GM19043 (cell line): ENCODE measurements at regions not wholly inside any gene's neighbourhood (a gene's known extent, or its start where the extent isn't known, plus 50 kb on each side); places are given as distances from the start of the nearest gene placed in this dataset.

Experiments
- ATAC-seq: cut with Tn5 transposase; IDR thresholded peaks from one replicate; pipeline ENCODE4 v1.9.1; 2021; ENCODE audit warnings: low read depth; ENCODE audit not compliant: unreplicated experiment

- ATAC-seq, result no peak
Measured at GRCh38 chr9:103889989-103890388, 204.1 kb upstream of the SMC2 start.

- ATAC-seq, result no peak
Measured at GRCh38 chr9:103894184-103894583, 199.9 kb upstream of the SMC2 start.

DNA sequence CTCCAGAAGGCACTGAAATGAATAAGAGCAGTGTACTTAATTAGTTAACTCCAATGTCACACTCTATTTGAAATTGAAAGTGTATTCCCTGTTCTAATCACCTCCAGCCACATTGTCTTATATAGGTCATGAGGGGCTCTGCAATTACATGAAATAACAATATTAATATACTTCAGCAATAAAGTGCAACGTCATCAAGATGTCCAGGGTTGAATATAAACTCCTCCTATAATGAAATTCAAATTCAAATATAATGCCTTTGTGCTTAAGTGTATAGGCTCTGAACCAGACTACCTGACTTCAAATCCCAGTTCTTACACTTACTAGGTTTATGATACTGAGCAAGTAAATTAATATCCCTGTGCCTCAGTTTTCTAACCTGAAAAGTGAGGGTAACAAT, 195.6 kb upstream of the SMC2 start:
- ATAC-seq, result no peak

DNA sequence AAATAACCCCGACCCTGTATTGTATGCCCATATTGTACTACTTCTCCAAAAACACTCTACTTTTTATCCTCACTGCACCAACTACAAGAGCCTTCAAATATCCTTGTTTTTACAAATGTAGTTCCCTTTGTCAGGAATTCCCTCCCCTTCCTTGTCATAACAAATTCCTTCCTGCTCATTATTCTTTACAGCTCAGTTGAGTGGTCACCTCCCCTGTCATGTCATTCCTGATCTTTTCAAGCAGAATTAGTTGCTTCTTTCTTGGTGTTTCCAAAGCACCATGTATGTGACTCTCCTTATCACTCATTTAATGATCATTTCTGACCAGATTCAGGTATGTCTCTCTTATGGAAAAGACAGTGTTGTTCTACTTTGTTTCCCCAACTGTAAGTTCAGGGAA, 194.2 kb upstream of the SMC2 start:
- ATAC-seq, result no peak

DNA sequence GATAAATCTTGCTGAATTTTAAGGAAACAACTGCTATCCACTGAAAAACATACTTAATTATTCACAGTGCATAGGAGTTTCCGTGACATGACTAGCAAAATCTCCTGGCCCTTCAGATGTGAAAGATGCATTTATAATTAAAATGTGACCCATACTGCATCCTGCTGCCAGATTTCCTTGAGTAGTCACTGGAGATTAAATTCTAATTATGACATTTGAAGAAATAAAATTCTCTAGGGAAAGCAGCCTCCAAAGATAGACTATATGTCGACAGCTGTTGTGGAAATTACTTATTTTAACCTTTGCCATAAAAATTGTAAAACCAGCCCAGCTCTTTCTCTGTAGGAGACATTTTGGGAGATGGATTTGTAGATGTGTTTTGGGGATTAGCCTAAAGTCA, 193.6 kb upstream of the SMC2 start:
- no peak for ATAC-seq

DNA sequence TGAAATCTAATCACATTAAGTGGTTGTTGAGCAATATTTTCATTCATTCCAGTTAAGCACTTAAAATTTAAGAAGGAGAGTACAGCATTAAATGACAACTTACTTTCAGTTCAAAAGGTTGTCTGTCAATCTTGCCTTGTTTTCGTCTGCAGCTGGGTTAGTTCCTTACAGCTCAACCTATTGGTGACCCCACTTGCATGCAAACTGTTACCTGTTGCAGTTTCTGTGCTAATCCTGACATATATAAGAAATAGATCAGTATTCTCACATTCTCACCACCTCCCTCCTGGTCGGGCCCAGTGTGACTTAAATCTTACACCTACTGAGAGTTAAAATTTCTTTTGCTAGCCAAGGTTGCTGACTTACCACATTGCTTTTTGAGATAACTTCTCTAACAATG, 191.8 kb upstream of the SMC2 start:
- ATAC-seq, result no peak

GRCh38 chr9:103904242-103904641, 189.9 kb upstream of the SMC2 start:
- no peak for ATAC-seq

- no peak for ATAC-seq
Measured at GRCh38 chr9:103913899-103914298, 180.2 kb upstream of the SMC2 start.

GRCh38 chr9:103919605-103920209, 174.4 kb upstream of the SMC2 start:
- no peak for ATAC-seq

- ATAC-seq, result no peak
Measured at GRCh38 chr9:103928442-103928841, 165.7 kb upstream of the SMC2 start.

- ATAC-seq, result no peak
Measured at GRCh38 chr9:103941104-103941503, 153.0 kb upstream of the SMC2 start.

GRCh38 chr9:103942200-103942599, 151.9 kb upstream of the SMC2 start:
- no peak for ATAC-seq

- no peak for ATAC-seq
Measured at GRCh38 chr9:103942651-103943050, 151.5 kb upstream of the SMC2 start.

DNA sequence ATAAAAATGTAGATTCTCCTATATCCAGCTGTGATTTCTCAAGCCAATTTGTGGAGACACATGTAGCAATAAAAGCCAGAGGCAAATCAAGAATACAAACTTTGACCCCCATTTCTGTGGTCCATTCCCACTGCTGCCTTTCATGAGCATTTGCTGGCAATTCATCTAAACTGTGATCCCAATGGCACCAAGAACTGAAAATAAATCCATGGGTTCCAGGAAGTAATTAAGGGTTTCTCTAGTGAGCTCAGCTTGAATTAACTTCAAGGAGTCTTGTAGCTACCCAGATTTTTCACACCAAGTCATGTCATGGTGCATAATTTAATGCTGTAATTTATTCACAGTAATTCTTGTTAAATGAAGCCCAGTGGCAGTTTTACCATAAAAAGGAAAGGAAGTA, 145.0 kb upstream of the SMC2 start:
- ATAC-seq, result no peak

DNA sequence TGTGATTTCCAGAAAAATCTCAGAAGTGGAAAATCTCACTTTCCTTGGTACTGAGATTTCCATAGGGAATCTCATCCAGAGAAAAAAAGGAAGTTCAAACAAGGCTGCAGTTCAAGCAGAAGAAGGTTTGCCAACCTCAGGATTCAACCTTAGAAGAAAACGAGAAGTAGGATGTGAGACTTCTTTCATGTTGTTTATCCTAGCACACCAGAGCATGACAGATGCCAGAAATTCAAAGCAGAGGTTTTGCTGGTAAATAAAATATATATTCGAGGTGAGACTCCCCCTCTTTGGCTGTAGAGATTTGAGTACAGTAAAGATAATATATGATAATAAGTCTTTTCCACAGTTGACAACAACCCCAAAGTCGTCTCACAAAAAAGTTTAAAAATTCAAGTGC, 116.9 kb upstream of the SMC2 start:
- no peak for ATAC-seq

GRCh38 chr9:103978396-103978795, 115.7 kb upstream of the SMC2 start:
- ATAC-seq, result no peak

GRCh38 chr9:103981912-103982311, 112.2 kb upstream of the SMC2 start:
- ATAC-seq, result no peak

- ATAC-seq, result no peak
Measured at GRCh38 chr9:103985077-103985476, 109.0 kb upstream of the SMC2 start.

DNA sequence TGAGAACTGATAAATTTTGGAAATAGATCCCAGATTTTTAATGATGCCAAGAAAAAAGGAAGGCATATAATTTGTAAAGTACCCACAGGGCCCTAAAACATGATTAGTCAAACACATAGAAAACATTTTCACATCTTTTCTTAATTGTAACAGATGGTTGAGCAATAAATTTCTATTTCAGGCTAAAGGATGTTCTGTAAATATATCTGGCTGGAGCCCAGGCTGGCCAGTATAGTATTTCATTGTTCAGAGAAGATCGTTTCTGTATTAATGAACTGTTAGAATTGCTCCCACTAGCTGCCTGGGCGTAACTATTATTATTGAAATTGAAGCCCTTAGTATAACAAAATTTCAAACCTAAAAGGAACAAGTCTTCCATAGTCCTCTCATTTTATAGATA, 105.3 kb upstream of the SMC2 start:
- no peak for ATAC-seq

DNA sequence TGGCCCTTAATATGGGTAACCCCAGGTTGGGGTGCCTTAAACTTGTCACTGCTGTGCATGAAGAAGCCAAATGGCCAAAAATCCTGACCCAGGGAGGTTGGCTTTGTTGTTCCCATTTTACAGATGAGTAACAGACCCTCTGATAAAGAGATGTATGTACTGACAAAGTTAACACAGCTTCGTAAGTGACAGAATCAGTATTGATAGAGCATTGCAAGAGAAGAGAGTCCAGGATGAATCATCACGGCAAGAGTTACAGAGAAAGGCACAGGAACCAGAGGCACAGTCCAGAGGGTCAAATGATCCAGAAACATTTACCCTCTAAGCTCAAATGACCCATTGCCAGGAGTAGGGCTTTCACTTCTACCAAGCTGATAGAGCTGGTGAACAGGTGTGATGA, 103.8 kb upstream of the SMC2 start:
- ATAC-seq, result no peak

DNA sequence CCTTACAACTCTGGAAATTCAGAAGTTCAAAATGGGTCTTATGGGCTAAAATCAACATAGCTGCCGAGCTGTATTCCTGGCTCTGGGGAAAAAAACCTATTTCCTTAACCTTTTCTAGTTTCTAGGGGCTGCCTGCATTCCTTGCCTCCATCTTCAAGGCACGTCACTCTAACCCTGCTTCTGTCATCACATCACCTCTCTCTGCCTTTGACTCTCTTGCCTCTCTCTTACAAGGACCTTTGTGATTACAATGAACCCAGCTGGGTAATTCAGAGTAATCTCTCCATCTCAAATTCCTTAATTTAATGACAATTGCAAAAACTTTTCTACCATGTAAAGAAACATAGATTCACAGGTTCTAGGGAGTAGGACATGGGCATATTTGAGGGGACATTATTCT, 103.1 kb upstream of the SMC2 start:
- ATAC-seq, result no peak

GRCh38 chr9:103991698-103992097, 102.4 kb upstream of the SMC2 start:
- no peak for ATAC-seq

GRCh38 chr9:103992938-103993579, 101.0 kb upstream of the SMC2 start:
- no peak for ATAC-seq
